ENCODE measurements at regions not wholly inside any gene's neighbourhood (a gene's known extent, or its start where the extent isn't known, plus 50 kb on each side); places are given as distances from the start of the nearest gene placed in this dataset.

DNA sequence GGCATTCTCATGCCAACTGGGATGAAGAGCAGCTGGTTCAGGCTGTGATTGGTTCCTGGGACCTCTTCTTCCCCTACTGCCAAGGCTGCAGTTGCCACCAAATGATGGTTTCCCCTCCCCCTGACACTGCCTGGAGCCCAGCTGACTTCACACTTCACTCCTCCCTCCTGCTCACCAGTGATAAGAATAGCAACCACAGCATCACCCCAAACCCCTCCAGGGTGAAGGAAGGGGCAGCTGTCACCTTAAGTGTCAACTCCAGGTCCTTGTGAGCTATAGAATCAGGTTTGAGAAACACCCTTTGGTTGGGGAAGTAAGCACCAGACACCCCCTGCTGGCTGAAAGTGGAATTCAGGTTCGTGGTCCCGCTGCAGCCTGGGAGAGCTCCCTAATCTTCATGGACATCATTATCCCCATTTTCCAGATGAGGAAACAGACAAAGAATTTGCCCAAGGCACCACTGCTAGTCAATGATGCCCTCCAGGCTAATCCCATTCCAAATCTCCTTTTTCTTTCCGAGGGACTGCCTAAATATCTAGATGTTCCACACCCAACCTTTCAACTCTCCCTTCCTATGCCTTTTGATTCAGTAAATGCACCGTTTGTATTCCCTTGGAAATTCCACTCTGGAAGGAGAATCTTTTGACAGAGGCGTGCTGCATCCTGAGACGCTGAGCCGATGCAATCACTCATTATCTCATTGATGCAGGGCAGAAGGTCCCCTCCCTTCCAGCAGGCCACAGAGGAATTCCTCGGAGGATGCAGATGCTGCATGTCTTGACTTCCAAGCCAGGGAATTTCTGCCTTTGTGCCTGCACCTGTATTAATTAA lies 50.6 kb upstream of the UQCRFS1 start:
- DNase-seq = peak; percentile 65

- no peak for DNase-seq
Measured at GRCh38 chr19:29264897-29265296, 51.9 kb upstream of the UQCRFS1 start.

DNA sequence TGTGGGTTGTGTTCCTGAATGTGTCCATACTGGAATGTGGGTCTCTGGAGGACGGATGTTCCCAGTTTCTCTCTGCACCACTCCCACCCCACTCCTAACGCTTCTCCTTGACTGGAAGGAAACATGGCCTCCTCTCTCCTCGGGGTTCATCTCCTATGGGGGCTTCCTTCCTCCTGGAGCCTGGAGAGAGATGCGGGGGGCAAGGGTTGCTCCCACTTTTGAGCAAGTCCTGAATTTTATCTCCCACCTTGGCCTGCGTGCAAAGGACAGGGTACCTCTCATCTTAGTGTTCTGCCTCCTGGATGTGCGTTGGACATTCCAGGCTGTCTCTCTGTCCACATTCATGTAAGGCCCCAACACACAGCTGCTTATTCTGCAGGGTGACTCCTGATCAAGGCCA lies 52.5 kb upstream of the UQCRFS1 start:
- DNase-seq = no peak

DNA sequence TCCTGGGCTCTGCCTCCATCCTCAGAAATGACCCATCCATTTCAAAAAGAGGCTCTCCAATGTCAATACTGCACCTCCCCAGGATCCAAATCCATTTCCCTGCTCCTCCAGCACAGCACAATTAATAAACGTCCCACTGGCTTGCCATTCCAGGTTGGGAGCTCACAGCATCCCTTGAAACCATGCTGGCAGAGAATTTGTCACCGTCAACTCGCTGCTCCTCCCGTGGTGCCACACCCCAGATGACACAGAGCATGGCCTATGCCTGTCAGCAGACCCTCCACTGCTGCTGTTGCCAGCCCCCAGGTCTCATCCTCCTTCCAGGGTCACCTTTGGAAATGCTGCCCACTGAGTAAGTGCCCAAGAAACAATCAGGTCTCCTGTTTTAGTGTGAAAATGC lies 53.0 kb upstream of the UQCRFS1 start:
- no peak for DNase-seq

GRCh38 chr19:29266603-29267002 lies 53.7 kb upstream of the UQCRFS1 start:
- no peak for DNase-seq

GRCh38 chr19:29267701-29268100 lies 54.8 kb upstream of the UQCRFS1 start:
- DNase-seq = no peak

- no peak for DNase-seq
Measured at GRCh38 chr19:29268103-29268502, 55.2 kb upstream of the UQCRFS1 start.

DNA sequence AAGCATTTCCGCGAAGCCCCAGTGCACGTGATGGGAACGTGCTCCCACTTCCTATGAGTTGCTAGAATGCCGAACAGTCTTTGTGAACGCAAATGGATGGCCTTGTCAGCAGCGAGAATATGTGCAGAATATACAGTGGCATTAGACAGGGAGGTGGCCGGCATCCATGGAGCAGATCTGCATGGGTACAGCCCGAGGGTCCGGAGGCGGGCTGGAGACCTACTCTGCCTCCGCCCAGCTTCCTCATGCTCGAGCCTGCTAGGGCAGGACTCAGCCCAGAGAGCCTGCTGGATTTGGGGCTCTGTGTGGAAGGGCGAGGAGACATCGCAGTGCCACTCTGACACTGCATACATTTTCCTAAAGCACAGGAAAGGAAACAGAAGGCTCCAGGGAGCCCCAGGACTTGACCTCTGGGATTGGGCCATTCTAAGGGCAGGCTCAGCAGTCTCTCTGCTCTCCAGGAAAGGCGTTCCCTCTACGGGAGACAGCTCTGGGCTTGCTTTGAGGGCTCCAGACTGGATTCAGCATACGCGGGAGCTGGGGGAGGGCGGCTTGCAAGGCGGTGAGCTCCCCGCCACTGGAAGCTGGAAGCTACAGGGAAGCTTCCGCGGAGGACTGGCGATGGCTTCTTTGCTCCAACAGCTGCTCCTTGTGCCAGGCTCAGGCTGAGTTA lies 55.9 kb upstream of the UQCRFS1 start:
- no peak for DNase-seq

DNA sequence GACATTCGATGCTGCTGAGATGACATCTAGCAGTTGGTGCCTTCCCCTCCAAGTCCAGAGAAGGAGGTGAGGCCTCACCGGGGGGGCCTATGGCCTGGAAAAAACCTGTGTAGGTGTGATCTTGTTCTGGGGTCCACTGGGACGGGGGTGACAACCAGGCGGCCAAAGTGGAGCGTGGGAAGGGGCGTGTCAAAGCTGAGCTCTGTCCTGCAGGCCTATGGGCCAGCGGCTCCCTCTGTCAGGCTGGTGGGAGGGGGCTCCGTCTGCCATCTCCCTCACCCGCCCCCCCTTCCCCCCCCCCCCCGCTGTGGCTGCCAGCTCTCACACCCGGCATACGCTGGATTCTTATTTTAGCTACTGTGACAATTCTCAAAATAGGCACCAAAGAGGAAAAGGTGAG lies 56.7 kb upstream of the UQCRFS1 start:
- DNase-seq = no peak

- no peak for DNase-seq
Measured at GRCh38 chr19:29271341-29271740, 58.4 kb upstream of the UQCRFS1 start.

- no peak for DNase-seq
Measured at GRCh38 chr19:29271911-29272310, 59.0 kb upstream of the UQCRFS1 start.

GRCh38 chr19:29273000-29273640 lies 60.2 kb upstream of the UQCRFS1 start:
- no peak for DNase-seq

DNA sequence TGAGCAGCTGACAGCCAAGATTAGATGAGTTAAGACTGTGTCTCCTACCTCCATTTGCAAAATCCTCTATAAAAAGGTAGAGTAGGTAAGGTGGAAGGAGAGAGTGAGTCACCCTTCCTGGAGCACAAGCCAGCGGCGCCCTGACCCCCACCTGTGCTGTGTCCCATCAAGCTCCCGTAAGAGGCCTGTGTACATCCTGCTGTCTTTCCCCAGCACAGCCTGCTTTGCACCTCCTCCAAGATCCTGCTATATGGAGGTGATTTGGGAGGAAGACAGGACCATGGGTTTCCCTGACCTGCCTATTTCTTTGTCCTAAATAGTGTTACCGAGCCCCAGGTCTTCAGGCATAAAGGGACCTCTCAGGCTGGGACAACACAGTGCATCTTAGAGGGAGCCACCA lies 62.3 kb upstream of the UQCRFS1 start:
- DNase-seq = no peak

GRCh38 chr19:29277102-29277501 lies 64.2 kb upstream of the UQCRFS1 start:
- DNase-seq = peak; percentile 81

DNA sequence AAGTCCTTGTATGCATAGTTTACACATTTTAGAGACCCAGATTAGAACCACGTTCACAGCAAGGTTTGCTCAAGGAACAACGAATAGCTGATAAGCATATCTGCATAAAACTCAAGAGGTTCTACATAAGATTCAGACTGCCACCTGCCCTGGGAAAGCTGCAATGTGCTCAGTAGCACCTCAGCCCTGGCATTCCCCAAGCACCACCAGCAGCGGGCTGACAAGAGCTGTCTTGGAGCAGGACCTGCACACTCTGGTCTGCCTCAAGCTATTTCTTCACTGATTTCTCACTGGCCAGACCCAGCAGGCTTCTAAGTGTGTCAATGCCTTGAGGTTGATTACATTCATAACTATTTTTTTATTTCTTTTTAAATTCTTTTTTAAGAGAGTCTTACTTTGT lies 65.8 kb upstream of the UQCRFS1 start:
- no peak for DNase-seq

DNA sequence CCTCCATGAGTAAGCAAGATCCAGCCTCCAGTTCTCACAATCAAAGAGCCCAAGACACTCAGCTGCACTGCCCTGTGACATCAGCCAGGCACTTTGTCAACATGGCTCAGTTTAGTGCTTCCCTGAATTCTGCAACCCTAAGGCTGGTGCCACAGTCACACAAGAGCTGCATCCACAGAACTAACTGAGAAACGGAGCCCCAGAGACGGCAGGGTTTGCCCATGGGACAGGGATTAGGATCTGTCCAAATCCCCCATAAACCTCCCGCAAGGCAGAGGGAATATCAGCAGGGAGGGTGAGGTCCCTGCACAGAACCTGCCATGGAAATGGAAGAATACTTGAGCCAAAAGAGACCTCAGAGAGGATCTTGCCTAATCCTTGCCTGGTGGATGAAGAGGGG lies 70.4 kb upstream of the UQCRFS1 start:
- no peak for DNase-seq

GRCh38 chr19:29285187-29285687 lies 72.3 kb upstream of the UQCRFS1 start:
- DNase-seq = no peak

- DNase-seq = no peak
Measured at GRCh38 chr19:29285878-29286277, 72.9 kb upstream of the UQCRFS1 start.

DNA sequence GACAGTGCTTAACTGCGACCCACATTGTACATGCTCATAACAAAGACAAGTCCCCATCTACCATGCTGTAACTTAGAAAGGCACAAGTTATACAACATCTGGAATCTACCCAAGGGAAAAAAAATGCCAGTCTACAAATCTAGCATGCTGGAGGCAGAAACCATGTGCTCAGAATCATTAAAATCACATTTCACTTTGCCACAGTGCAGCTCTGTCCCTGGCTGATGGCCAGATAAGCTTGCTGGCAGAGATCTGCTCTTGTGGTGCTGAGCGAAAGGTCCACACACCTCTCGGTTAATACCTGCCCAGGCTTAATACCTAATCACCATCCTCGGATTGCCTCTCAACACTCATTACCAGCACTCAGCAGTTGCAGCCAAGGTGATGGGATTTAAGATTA lies 74.1 kb upstream of the UQCRFS1 start:
- DNase-seq = no peak

GRCh38 chr19:29288256-29288655 lies 75.3 kb upstream of the UQCRFS1 start:
- no peak for DNase-seq

- no peak for DNase-seq
Measured at GRCh38 chr19:29289020-29289419, 76.1 kb upstream of the UQCRFS1 start.

- DNase-seq = no peak
Measured at GRCh38 chr19:29290853-29291252, 77.9 kb upstream of the UQCRFS1 start.

GRCh38 chr19:29292153-29292552 lies 79.2 kb upstream of the UQCRFS1 start:
- DNase-seq = no peak

DNA sequence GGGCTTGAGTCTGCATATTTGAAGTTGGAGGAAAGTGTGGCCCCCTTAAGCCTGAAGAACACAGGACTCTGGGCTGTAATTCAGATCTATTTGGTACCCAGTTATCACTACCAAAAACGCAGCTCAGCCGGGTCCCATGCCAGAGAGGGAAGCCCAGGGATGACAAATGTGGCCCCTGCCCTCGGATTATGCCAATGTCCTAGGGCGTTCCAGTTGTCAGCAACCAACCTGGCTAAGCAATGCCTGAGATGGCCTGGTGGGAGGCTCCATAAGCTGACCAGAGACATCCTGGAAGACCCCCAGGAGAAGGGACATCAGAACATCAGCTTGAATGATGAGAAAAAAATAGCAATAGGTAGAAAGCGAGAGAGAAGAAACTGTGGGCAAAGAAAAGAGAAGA lies 79.6 kb upstream of the UQCRFS1 start:
- no peak for DNase-seq

Data from CD4-positive, alpha-beta T cell treated with Interleukin-17A for 1 hour (primary cell).